ENCODE measurements at regions not wholly inside any gene's neighbourhood (a gene's known extent, or its start where the extent isn't known, plus 50 kb on each side); places are given as distances from the start of the nearest gene placed in this dataset.

- TF ChIP-seq CTCF (conservative IDR thresholded peaks at IDR 0.05) = no peak
- TF ChIP-seq ZFX (IDR thresholded peaks at IDR 0.05) = no peak
These were observed 336.5 kb upstream of the TFPI start for GRCh38 chr2:187890690-187891089.
